DMS153 treated with DMSO at 0.1 percent for 48 hours (cell line): ENCODE measurements at regions not wholly inside any gene's neighbourhood (a gene's known extent, or its start where the extent isn't known, plus 50 kb on each side); places are given as distances from the start of the nearest gene placed in this dataset.
"Not testable (repeated sequence)": the region's sequence is repeated elsewhere in the genome, so short reads cannot be mapped to it uniquely, and the experiment has no call there.

Source experiments
- DNase-seq: peaks from one replicate; lab custom pipeline; 2025; ENCODE audit not compliant: unreplicated experiment; lab: John Stamatoyannopoulos, UW

GRCh38 chr6:3619800-3620199, 131.7 kb downstream of the PXDC1 start:
- no peak for DNase-seq

- DNase-seq: no peak
Observed at GRCh38 chr6:3619201-3619600, 132.3 kb downstream of the PXDC1 start.

- DNase-seq: no peak
Observed at GRCh38 chr6:3618642-3619041, 132.9 kb downstream of the PXDC1 start.

- no peak for DNase-seq
Observed at GRCh38 chr6:3617681-3618311, 133.7 kb downstream of the PXDC1 start.

GRCh38 chr6:3617192-3617631, 134.3 kb downstream of the PXDC1 start:
- DNase-seq: no peak

- no peak for DNase-seq
Observed at GRCh38 chr6:3616565-3617176, 134.8 kb downstream of the PXDC1 start.

- DNase-seq: no peak
Observed at GRCh38 chr6:3615391-3616380, 135.8 kb downstream of the PXDC1 start.

GRCh38 chr6:3614918-3615317, 136.6 kb downstream of the PXDC1 start:
- no peak for DNase-seq

- DNase-seq: not testable (repeated sequence)
Observed at GRCh38 chr6:3613565-3613964, 137.9 kb downstream of the PXDC1 start.

GRCh38 chr6:3612341-3613041, 139.0 kb downstream of the PXDC1 start:
- peak; percentile 65 for DNase-seq

- DNase-seq: no peak
Observed at GRCh38 chr6:3610921-3611320, 140.6 kb downstream of the PXDC1 start.

- DNase-seq: no peak
Observed at GRCh38 chr6:3610206-3610605, 141.3 kb downstream of the PXDC1 start.

- DNase-seq: no peak
Observed at GRCh38 chr6:3609388-3609787, 142.1 kb downstream of the PXDC1 start.

GRCh38 chr6:3608159-3608558, 143.4 kb downstream of the PXDC1 start:
- no peak for DNase-seq

- no peak for DNase-seq
Observed at GRCh38 chr6:3607599-3607998, 143.9 kb downstream of the PXDC1 start.

- no peak for DNase-seq
Observed at GRCh38 chr6:3607171-3607570, 144.3 kb downstream of the PXDC1 start.

- DNase-seq: no peak
Observed at GRCh38 chr6:3603340-3604130, 146.7 kb upstream of the SLC22A23 start.

GRCh38 chr6:3601570-3601969, 144.7 kb upstream of the SLC22A23 start:
- DNase-seq: no peak

GRCh38 chr6:3597500-3598064, 140.7 kb upstream of the SLC22A23 start:
- no peak for DNase-seq

GRCh38 chr6:3596766-3597165, 139.9 kb upstream of the SLC22A23 start:
- DNase-seq: no peak
